ENCODE measurements at regions not wholly inside any gene's neighbourhood (a gene's known extent, or its start where the extent isn't known, plus 50 kb on each side); places are given as distances from the start of the nearest gene placed in this dataset.
"Not testable (repeated sequence)": the region's sequence is repeated elsewhere in the genome, so short reads cannot be mapped to it uniquely, and the experiment has no call there.

DNA sequence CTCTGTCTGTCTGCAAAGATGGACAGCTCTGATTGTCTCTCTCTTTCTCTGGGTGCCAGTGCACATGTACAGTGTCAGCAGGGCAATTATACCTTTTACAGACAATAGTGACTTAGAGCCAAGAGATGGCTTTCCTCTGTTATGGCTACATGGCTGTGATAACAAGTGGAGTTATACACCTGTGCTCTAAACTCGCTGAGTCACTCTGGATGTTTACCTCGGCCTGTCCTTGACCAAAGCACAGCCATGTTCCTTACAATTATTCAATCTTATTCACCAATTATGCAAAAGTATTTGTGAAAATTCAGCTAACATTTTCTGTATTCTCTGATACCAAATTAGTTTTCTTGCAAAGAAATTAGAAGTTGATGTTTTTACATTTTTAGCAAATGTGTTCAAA lies 475.5 kb upstream of the CCDC196 start:
- DNase-seq (ENCODE audit: low read depth): no peak

GRCh38 chr14:66011855-66012254 lies 474.3 kb upstream of the CCDC196 start:
- DNase-seq (ENCODE audit: low read depth): no peak

DNA sequence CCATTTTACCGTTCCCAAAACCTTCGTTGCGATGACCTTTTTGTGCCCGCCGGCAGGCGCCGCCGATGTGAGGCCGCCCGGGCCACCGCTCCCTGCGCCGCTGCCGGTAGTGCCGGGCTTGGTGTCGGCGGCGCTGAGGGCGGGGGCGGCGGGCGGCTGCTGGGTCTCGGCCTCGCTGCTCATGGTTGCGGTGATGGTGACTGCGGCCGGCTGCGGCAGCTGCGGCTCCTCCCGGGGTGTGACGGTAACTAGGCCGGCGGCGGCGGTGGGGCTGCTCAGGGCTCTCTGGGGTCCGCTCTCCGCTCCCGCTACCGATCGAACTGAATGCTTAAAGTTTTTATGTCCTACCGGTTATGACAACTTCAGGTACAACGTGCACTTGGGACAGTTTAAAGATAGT lies 472.6 kb upstream of the CCDC196 start:
- not testable (repeated sequence) for DNase-seq (ENCODE audit: low read depth)

GRCh38 chr14:66015071-66015780 lies 470.9 kb upstream of the CCDC196 start:
- DNase-seq (ENCODE audit: low read depth): no peak

- DNase-seq (ENCODE audit: low read depth): no peak
These were observed 468.2 kb upstream of the CCDC196 start for GRCh38 chr14:66017927-66018326.

- DNase-seq (ENCODE audit: low read depth): no peak
These were observed 463.6 kb upstream of the CCDC196 start for GRCh38 chr14:66022526-66022925.

DNA sequence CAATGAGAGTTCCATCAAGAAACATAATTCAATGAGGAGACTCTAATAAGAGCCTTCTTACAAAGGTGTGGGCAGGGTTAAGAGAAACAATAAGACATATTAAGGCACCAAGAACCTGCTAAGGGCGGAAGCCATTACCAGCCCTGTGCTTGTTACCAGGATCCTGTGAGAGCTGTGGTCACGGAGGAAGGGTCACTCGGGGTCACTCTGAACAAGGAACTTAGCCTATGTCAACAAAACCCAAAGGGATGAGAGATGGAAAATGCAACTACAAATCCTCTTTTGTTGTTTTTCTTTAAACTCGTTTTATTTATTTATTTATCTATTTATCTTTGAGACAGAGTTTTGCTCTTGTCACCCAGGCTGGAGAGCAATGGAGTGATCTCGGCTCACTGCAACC lies 460.4 kb upstream of the CCDC196 start:
- DNase-seq (ENCODE audit: low read depth): no peak

DNA sequence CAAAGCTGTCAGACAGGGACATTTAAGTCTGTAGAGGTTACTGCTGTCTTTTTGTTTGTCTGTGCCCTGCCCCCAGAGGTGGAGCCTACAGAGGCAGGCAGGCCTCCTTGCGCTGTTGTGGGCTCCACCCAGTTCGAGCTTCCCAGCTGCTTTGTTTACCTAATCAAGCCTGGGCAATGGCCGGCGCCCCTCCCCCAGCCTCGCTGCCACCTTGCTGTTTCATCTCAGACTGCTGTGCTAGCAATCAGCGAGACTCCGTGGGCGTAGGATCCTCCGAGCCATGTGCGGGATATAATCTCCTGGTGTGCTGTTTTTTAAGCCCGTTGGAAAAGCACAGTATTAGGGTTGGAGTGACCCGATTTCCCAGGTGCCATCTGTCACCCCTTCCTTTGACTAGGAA lies 454.2 kb upstream of the CCDC196 start:
- DNase-seq (ENCODE audit: low read depth): not testable (repeated sequence)

GRCh38 chr14:66032800-66033199 lies 453.4 kb upstream of the CCDC196 start:
- DNase-seq (ENCODE audit: low read depth): no peak

DNA sequence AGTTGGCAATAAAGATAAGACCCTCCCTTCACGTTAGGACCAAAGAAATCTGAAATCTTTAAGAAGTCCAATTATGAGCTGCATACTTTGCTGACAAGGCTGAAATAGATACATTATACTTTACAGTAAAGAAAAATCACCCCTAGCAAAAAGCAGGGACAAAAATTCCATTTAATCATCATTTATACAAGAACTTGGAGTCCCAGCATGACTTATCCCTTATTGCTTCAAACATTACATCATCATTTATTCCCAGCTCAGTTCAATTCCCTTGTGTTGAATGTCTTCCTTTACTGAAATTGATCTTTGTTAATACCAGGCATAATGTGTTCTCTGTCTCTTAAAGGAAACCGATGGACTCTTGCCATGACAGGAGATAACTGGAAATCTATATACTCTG lies 449.6 kb upstream of the CCDC196 start:
- no peak for DNase-seq (ENCODE audit: low read depth)

GRCh38 chr14:66037361-66037760 lies 448.8 kb upstream of the CCDC196 start:
- DNase-seq (ENCODE audit: low read depth): no peak

- DNase-seq (ENCODE audit: low read depth): no peak
These were observed 448.0 kb upstream of the CCDC196 start for GRCh38 chr14:66038212-66038611.

DNA sequence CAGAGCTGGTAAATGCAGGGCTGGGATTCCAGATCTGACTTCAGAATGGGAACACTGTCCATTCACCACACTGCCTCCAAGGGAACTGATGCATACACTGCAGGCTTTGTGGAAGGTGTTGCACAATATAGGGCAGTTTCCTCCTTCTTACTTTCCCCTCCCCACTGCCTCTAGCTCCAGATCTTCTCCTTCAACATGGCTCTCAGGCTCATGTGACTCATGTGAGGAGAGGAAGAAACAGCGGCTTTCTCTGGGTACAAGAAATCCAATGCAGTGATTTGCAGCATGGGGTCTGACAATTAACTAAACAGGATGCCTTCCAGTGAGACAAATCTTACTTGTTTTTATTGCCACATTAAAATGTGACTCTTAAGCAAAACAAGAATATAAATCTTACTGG lies 447.6 kb upstream of the CCDC196 start:
- DNase-seq (ENCODE audit: low read depth): no peak

- DNase-seq (ENCODE audit: low read depth): no peak
These were observed 446.7 kb upstream of the CCDC196 start for GRCh38 chr14:66039495-66039894.

- no peak for DNase-seq (ENCODE audit: low read depth)
These were observed 444.6 kb upstream of the CCDC196 start for GRCh38 chr14:66041582-66041981.

GRCh38 chr14:66043921-66044320 lies 442.2 kb upstream of the CCDC196 start:
- DNase-seq (ENCODE audit: low read depth): no peak

DNA sequence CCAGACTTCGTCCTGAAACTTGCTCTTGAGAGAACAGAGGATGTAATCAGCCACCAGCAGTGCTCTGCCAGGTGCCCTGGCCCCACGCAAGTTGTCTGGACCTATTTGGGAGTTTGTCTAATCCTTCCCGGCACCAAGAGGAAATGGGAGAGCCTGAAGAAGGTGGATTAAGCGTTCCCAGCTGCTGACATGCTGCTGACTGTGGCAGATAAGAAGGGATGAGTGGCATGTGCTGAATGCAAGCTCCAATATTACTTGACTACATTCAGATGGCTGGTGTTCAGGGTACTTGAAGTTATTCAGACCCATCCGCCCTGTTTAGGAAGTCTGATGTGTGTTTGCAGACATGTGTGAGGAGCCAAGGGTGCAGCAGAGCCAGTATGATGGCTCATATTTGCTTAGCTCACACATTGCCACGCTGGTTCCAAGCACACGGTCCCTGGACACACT lies 440.6 kb upstream of the CCDC196 start:
- no peak for DNase-seq (ENCODE audit: low read depth)

DNA sequence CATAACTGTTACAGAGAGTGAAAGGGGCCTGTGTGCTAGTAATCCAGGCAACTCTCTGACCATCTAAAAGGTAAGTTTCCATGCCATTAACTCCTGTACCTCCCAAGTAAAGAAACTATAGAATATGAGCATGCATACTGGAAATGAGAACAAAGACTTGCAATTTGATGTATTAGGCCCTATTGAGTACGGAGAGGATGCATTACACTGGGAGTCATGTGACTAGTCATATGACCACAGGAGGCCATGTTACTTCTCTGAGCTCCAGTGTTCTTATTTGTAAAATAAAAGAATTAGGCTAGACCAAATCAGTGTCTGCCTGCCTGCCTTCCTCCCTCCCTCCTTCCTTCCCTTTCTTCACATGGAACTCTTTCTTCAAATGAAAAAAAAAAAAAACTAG lies 440.1 kb upstream of the CCDC196 start:
- DNase-seq (ENCODE audit: low read depth): no peak

DNA sequence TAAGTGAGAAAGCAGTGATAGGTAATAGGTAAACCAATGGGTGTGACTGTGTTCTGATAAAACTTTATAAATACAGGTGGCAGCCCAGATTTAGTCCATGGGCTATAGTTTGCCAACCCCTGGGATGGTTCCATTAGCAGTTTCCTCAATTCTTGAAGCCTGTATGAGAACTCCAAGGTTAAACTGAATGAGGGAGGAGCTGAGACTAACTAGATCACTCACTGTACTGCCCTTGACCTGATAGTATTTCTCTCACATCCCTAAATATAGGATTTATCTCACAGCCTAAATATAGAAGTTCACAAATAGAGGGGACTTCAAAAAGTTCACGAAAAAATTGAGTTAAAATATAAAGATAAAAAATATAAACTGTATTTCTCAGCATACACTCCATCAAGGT lies 439.6 kb upstream of the CCDC196 start:
- no peak for DNase-seq (ENCODE audit: low read depth)

DNA sequence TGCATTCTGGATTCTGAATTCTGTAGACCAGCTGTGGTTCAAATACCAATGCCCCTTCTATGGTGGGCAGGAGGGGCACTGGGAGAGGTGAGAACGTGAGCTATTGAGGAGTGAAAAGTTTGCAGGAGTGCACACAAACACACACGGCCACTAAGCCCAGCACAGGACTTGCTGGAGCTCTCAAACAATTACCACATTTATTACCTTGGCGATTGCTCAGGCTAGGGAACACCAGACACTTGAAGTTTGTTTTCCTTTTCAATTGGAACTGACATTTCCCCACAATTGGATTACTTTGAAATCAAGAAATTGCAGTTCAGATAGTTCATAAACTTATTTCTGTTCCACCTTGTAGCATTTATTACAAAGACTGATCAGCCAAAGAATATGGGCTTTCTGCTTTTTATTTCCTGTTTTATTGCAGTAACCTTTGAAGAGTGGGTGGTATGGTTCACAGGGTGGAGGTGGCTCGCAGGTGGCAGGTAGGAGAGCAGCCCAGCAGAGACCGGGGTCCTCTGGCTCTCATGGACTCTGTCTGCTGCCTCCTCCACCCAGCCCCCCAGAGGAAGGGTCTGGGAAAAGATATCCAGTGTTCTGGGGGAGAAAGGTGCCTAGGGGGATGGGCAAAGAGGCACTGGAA lies 429.8 kb upstream of the CCDC196 start:
- no peak for DNase-seq (ENCODE audit: low read depth)

DNA sequence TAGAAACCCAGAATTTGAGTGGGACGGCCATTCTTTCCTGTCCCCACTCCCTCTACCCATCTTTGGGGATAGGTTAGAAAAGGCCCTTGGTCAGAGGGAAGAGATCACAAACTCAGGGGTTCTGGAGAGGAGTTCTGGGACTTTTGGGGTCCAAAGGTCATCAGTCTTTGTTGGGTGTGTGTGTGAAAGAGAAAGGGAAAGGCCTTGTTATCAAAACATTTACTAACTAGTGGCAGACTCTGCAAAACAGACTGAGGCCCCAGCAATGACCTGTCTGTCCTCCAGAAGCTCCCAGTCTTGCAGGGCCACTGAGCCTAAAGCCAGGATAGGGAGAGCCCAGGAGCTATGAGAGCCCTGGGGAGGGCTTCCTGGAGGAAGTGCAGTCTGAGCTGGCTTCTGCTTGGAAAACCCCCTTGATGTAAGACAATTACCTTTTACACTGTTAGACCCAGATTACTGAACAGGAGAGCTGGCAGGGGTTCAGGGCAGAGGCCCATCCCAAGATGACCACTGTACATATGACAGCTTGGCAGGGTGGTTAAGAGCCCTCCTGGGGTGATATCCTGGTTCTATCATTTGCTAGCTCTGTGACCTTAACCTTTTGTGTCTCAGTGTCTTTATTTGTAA lies 429.1 kb upstream of the CCDC196 start:
- DNase-seq (ENCODE audit: low read depth): no peak

GRCh38 chr14:66065188-66065587 lies 421.0 kb upstream of the CCDC196 start:
- DNase-seq (ENCODE audit: low read depth): no peak

Measured in LHCN-M2 (cell line).